AML-193 (cell line): ENCODE measurements at regions not wholly inside any gene's neighbourhood (a gene's known extent, or its start where the extent isn't known, plus 50 kb on each side); places are given as distances from the start of the nearest gene placed in this dataset.
A peak's percentile ranks its signal among the peaks of the same experiment; 100 is the strongest.

Experiments used
- DNase-seq, 2 experiments: peaks; one replicate each; lab custom pipeline; 2025; lab: John Stamatoyannopoulos, UW

GRCh38 chr5:111869681-111870080 is 112.7 kb upstream of the NREP start:
- DNase-seq = no peak

DNA sequence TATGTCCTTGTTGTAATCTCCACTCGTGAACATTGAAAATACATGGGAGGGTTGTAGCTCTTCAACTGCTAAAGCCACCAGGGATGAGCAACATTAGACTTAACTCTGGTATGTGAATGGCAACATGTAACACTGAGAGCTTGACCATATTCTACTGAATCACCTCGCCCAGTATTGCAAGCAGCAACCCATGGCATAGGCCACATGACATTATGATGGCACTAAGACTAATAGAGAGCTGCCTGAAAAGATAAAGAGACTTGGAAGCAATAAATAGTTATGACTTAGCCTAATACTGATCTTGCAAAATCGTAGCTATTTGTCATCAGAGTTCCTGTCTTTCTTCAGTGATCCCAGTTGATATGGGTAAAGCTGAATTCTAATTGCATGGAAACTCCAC is 108.4 kb upstream of the NREP start:
- DNase-seq = no peak

GRCh38 chr5:111863801-111864200 is 106.8 kb upstream of the NREP start:
- DNase-seq = no peak

- DNase-seq = no peak
Observed at GRCh38 chr5:111859533-111860270, 102.7 kb upstream of the NREP start.

DNA sequence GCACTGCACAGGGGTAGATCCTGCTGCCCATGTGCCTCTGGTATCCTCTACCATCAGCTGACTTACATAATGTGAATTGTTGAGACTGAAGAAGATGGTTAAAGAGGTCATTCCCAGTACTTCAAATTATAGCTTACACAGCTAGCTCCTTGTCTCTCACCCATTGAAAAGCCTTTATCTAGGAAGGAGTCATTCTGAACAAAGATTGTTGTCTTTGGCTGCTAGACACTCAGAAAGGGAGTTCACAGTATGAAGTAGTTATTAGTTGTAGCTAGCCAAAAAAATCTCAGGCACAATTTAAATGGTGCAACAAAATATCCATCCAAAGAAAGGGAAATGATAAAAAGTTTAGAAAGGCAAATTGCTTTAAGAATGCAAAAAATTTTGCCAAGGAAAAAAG is 102.0 kb upstream of the NREP start:
- DNase-seq = no peak

DNA sequence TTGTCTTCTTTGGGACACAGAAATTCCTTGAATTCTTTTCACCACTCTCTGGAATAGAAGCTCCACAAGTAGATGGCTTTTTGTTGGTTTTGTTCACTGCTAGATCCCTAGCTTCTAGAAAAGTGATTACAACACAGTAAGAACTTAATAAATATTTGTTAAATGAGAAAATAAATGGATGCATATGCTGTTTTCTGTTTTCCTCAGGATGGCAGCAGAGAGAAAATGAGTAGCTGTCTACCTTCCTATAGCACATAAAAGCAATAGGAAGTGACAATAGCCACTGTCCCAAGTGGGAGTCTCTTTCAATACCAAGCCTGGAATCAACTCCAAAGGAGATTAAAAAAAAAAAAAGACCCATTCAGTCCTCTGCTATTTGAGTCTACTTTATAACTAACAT is 100.6 kb upstream of the NREP start:
- no peak for DNase-seq

GRCh38 chr5:111856876-111857466 is 100.0 kb upstream of the NREP start:
- no peak for DNase-seq

GRCh38 chr5:111855356-111855755 is 98.4 kb upstream of the NREP start:
- DNase-seq = no peak

GRCh38 chr5:111854186-111854585 is 97.2 kb upstream of the NREP start:
- no peak for DNase-seq

GRCh38 chr5:111853748-111854147 is 96.8 kb upstream of the NREP start:
- DNase-seq = no peak

DNA sequence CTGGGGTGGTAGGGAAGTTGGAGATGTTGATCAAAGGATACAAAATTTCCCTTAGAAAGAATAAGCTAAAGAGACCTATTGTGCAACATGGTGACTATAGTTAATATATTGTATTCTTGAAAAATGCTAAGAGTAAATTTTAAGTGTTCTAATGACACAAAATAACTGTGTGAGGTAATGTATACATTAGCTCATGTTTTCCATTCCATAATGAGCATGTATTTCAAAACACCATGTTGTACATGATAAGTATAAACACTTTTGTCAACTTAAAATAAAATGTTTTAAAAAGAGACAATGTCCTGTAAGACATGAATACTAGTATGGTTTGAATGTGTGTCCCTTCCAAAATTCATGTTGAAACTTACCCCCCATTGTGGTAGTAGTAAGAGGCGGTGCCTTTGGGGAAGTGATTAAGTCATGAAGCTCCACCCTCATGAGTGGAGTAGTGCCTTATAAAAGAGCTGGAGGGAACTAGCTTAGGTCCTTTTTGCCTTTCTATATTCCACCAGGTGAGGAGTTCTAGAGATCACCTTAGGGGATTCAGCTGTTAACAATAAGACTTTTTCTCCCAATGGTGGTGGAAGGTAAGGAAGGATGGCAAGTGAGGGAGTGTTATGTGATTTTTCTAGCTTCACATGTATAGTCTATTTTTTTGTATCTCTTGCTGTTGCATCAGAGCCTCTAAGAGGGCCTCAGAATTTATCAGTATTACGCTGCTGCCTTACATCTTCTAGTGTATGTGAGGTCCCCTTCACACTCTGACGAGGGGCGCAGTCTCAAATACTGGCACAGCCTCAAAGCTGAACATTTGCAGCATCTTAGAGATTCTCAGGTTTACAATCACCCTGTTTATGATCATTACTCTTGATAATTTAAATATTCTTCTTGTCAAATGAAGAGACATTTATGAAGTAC is 94.9 kb upstream of the NREP start:
- no peak for DNase-seq

DNA sequence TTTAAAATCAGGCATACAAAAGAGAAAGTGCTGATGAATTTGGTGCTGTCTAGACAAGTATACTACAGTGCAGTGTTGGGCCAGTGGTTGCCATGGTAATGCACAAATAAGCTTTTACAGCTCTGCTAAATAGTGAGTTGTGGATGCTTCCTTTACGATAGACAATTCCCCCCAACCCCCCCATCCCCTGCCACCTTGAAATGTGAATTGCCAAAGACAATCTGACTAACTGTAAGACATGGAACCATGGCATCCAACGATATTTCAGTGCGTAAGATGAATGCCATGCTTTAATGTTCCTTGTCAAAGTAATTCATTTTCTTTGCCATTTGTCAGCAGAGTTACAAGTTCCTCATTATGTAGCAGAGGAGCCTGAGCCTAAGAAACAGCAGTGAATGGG is 91.5 kb upstream of the NREP start:
- DNase-seq = no peak

GRCh38 chr5:111847052-111847925 is 90.3 kb upstream of the NREP start:
- no peak for DNase-seq

DNA sequence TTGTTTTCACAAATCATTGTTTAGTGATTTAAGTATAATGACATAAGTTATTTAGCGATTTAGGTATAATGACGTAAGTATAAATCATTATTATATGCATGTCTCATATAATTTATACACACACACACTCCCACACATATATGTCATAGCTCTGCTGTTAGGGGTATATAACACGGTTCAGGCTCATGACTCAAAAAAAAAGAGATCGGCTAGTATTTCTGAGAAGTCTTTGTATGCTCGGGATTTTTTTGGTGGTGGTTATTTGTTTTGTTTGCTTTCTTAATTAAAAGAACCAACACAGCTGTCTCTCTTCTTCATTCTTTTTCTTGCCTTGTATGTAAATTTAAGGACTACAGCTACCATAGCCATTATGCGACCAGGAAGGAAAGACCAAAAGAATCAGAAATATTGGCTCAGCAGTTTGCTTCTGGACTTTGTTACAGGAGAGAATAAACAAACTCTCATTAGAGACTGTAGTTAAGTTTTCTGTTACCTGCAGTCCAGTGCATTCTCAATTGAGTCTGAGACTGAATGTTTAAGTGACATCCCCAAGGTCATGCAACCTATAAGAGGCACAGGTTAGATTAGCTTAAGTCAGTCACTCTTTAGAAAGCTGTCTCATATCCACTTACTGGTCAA is 83.2 kb upstream of the NREP start:
- DNase-seq = no peak

DNA sequence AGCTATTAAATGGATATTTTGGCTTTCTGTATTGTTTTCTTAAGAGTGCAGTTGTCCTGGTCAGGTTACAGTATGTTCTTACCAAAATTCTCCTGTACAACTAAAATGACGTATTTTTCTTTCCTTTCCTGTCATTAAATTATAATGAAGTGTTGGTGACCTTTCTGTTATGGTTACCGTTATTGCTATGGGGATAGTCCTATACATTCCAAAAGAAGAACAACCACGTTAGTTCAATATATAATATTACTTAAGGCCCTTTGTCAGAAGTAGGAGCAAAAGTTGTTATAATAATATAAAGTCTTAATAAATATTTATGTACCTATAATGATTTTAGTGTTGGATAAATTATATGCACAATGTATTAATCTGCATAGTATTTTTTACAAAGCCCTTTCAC is 82.4 kb upstream of the NREP start:
- no peak for DNase-seq

- no peak for DNase-seq
Observed at GRCh38 chr5:111836426-111836825, 79.4 kb upstream of the NREP start.

DNA sequence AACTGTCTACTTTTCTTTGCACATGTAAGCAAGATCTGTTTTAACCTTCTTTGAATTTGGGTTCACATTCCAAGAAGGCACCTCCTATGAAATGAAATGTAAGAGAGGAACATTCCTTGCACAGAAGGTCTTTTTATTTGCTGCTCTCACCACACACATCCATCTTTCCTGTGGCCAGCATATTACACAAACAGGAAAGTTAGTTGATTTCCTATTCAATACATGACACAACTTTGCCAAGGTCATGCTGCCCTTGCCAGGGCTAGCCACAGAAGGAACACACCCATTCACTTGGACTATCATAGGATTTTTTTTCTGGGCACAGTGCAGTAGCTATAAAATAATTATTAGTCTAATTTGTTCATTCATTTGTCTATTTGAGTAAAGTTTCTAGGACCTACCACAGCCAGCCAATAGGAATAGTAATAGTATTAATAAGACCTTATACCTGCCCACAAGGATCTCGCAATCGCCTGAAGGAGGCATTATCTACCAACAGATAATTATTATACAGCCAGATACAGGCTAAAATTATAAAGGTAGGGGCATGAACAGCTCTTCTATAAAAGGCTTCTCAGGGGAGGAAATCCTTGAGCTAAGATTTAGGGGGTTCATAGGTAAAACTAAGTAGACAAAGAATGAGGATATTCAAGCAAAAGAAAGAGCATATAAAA is 78.1 kb upstream of the NREP start:
- DNase-seq = peak; percentile 28 to 55

DNA sequence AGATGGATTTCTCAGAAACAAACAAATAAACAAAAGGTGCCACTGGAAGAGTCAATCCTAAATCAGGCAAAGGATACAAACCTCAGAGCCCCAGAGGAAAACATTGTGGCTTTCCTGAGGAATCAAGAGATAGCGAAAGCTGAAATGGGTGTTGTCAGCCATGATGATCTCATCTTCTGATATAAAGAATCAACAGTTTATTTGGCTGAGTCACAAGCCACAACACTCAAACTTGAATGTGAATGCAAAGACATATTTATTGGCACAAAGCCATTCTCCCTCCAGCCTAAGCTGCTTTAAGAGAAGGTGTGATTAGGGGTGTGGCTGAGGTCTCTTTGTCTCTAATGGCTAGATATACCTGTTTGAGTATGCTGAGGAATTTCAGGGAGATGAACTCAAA is 73.3 kb upstream of the NREP start:
- DNase-seq = no peak

DNA sequence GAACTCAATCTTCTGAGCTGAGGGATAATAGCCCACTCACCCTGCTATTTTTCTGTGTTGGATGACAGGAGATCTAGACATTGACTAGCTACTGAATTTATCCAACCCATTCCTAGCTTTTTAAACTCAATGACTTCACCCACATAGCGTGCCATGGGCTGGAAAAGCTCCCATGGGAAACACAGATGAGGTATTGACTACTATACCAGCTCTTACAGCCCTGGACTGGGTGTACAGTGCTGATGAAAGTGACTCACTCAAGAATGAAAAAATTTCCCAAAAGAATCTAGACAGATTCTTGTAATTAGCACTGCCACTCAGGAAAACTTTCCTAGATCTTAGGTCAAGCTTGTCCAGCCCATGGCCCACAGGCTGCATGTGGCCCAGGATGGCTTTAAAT is 72.7 kb upstream of the NREP start:
- DNase-seq = no peak

GRCh38 chr5:111826064-111826463 is 69.1 kb upstream of the NREP start:
- no peak for DNase-seq

DNA sequence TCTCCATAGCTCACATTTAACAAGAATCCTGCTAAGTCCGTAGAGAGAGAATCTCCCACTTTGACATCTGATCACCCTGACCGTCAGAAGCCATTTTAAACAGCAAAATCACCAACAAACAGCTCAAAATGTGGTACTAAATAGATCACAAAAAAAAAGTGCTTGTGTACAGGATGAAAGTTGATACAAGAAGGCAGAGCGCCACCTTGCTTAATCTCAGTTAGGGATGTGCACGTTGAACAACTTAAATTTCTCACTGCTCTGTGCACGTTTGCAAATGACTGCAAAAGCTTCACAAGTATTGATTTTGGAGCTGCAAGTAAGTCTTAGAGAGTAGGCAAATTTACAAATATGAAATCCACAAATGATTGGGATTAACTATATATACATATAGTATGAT is 63.1 kb upstream of the NREP start:
- DNase-seq = peak; percentile 5 to 15
